SK-N-SH treated with all-trans-retinoic acid at 6 μM for 48 hours (cell line): ENCODE measurements at regions not wholly inside any gene's neighbourhood (a gene's known extent, or its start where the extent isn't known, plus 50 kb on each side); places are given as distances from the start of the nearest gene placed in this dataset.

Experiments
- ARNTL ChIP-seq: fragments of 450-650 bp; formaldehyde crosslinking; IDR thresholded peaks from 2 replicates; pipeline ENCODE4 v1.5.0; 2020; ENCODE audit warnings: low read depth, mild to moderate bottlenecking, moderate library complexity, borderline replicate concordance
- CSRNP3 ChIP-seq: fragments of 250-450 bp; sonication (Bioruptor Pico); IDR thresholded peaks from 2 replicates; pipeline ENCODE4 v1.5.1; 2021; ENCODE audit warnings: mild to moderate bottlenecking, moderate library complexity
- PATZ1 ChIP-seq: fragments of 250-450 bp; sonication (Bioruptor Pico); IDR thresholded peaks from 2 replicates; pipeline ENCODE4 v1.8.0; 2020; ENCODE audit warnings: mild to moderate bottlenecking, moderate library complexity, borderline replicate concordance
- RARB ChIP-seq: fragments of 250-450 bp; sonication (Bioruptor Pico); IDR thresholded peaks from 2 replicates; pipeline ENCODE4 v1.8.0; 2021; ENCODE audit warnings: mild to moderate bottlenecking, moderate library complexity
- SNAI2 ChIP-seq: fragments of 250-450 bp; sonication (Bioruptor Pico); IDR thresholded peaks from 2 replicates; pipeline ENCODE4 v1.5.0; 2020; ENCODE audit warnings: mild to moderate bottlenecking, moderate library complexity
- TCF4 ChIP-seq: fragments of 250-450 bp; sonication (Bioruptor Pico); IDR thresholded peaks from 2 replicates; pipeline ENCODE4 v1.8.0; 2021; ENCODE audit warnings: mild to moderate bottlenecking, moderate library complexity, borderline replicate concordance
- TOX ChIP-seq: fragments of 250-450 bp; sonication (Bioruptor Pico); IDR thresholded peaks from 2 replicates; pipeline ENCODE4 v1.8.0; 2021; ENCODE audit warnings: mild to moderate bottlenecking, moderate library complexity, borderline replicate concordance
- ZFP3 ChIP-seq: fragments of 250-450 bp; sonication (Bioruptor Pico); IDR thresholded peaks from 2 replicates; pipeline ENCODE4 v1.5.0; 2020; ENCODE audit warnings: mild to moderate bottlenecking, moderate library complexity
- ZFP30 ChIP-seq: fragments of 450-650 bp; formaldehyde crosslinking; IDR thresholded peaks from 2 replicates; pipeline ENCODE4 v1.5.0; 2022; ENCODE audit warnings: mild to moderate bottlenecking, moderate library complexity
- TF ChIP-seq, protein P1 (sequence below): fragments of 250-450 bp; sonication (Bioruptor Pico); IDR thresholded peaks from 2 replicates; pipeline ENCODE4 v1.5.1; 2020; ENCODE audit warnings: low read depth, mild to moderate bottlenecking, moderate library complexity
- TF ChIP-seq, protein P2 (sequence below): fragments of 250-450 bp; sonication (Bioruptor Pico); IDR thresholded peaks from 2 replicates; pipeline ENCODE4 v1.5.0; 2020; ENCODE audit warnings: mild to moderate bottlenecking, moderate library complexity

GRCh38 chr17:5933430-5933829 lies 136.7 kb upstream of the WSCD1 start:
- no peak for TF ChIP-seq SNAI2 (CRISPR knock-in tag)
- no peak for TF ChIP-seq ZFP30 (CRISPR knock-in tag)
- TF ChIP-seq TCF4 (CRISPR knock-in tag) = no peak
- no peak for TF ChIP-seq RARB (CRISPR knock-in tag)
- TF ChIP-seq PATZ1 (CRISPR knock-in tag) = no peak
- TF ChIP-seq, protein P1, sequence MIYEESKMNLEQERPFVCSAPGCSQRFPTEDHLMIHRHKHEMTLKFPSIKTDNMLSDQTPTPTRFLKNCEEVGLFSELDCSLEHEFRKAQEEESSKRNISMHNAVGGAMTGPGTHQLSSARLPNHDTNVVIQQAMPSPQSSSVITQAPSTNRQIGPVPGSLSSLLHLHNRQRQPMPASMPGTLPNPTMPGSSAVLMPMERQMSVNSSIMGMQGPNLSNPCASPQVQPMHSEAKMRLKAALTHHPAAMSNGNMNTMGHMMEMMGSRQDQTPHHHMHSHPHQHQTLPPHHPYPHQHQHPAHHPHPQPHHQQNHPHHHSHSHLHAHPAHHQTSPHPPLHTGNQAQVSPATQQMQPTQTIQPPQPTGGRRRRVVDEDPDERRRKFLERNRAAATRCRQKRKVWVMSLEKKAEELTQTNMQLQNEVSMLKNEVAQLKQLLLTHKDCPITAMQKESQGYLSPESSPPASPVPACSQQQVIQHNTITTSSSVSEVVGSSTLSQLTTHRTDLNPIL = no peak
- TF ChIP-seq, protein P2, sequence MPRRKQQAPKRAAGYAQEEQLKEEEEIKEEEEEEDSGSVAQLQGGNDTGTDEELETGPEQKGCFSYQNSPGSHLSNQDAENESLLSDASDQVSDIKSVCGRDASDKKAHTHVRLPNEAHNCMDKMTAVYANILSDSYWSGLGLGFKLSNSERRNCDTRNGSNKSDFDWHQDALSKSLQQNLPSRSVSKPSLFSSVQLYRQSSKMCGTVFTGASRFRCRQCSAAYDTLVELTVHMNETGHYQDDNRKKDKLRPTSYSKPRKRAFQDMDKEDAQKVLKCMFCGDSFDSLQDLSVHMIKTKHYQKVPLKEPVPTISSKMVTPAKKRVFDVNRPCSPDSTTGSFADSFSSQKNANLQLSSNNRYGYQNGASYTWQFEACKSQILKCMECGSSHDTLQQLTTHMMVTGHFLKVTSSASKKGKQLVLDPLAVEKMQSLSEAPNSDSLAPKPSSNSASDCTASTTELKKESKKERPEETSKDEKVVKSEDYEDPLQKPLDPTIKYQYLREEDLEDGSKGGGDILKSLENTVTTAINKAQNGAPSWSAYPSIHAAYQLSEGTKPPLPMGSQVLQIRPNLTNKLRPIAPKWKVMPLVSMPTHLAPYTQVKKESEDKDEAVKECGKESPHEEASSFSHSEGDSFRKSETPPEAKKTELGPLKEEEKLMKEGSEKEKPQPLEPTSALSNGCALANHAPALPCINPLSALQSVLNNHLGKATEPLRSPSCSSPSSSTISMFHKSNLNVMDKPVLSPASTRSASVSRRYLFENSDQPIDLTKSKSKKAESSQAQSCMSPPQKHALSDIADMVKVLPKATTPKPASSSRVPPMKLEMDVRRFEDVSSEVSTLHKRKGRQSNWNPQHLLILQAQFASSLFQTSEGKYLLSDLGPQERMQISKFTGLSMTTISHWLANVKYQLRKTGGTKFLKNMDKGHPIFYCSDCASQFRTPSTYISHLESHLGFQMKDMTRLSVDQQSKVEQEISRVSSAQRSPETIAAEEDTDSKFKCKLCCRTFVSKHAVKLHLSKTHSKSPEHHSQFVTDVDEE = no peak
- TF ChIP-seq CSRNP3 (CRISPR knock-in tag) = no peak
- no peak for TF ChIP-seq ZFP3 (CRISPR knock-in tag)
- no peak for TF ChIP-seq ARNTL (CRISPR knock-in tag)
- no peak for TF ChIP-seq TOX (CRISPR knock-in tag)
